OCI-LY3 (cell line): ENCODE measurements at regions not wholly inside any gene's neighbourhood (a gene's known extent, or its start where the extent isn't known, plus 50 kb on each side); places are given as distances from the start of the nearest gene placed in this dataset.

Experiments used
- H2AFZ ChIP-seq: fragments of 200-600, 300-600 bp; shearing (Covaris generic); 2 replicates; pipeline ENCODE4 v1.6.0; 2014; ENCODE audit warnings: antibody characterized with exemption, low read depth, low read length
- H3K27ac ChIP-seq: fragments of 200-600, 300-600 bp; sonication (generic); 2 replicates; pipeline ENCODE4 v1.5.1; 2014; ENCODE audit warnings: mild to moderate bottlenecking, low read length, moderate library complexity, mixed read lengths
- H3K27me3 ChIP-seq: fragments of 200-600, 300-600 bp; sonication (generic); 2 replicates; pipeline ENCODE4 v1.6.1; 2014; ENCODE audit warnings: low read depth, low read length, mixed read lengths
- H3K36me3 ChIP-seq: fragments of 200-600, 300-600 bp; sonication (generic); replicated peaks from 2 replicates; pipeline ENCODE3; 2014; ENCODE audit warnings: low read depth, low read length, mixed read lengths
- H3K4me1 ChIP-seq: fragments of 300-600, 200-600 bp; sonication (generic); 2 replicates; pipeline ENCODE4 v1.6.1; 2014; ENCODE audit warnings: low read length, mixed read lengths
- H3K4me2 ChIP-seq: fragments of 200-600, 300-600 bp; sonication (generic); 2 replicates; pipeline ENCODE4 v1.6.1; 2014; ENCODE audit warnings: low read length, mixed read lengths
- H3K4me3 ChIP-seq: fragments of 300-600, 200-600 bp; sonication (generic); 2 replicates; pipeline ENCODE4 v1.5.1; 2014; ENCODE audit warnings: antibody characterized with exemption, mild to moderate bottlenecking, low read length, moderate library complexity
- H3K79me2 ChIP-seq: fragments of 300-600, 200-600 bp; shearing (Covaris generic); 2 replicates; pipeline ENCODE4 v1.6.1; 2014; ENCODE audit warnings: mild to moderate bottlenecking, low read length, mixed read lengths
- H3K9ac ChIP-seq: fragments of 300-600, 200-600 bp; shearing (Covaris generic); 2 replicates; pipeline ENCODE4 v1.6.0; 2014; ENCODE audit warnings: mild to moderate bottlenecking, low read length, moderate library complexity
- H3K9me3 ChIP-seq: fragments of 200-600, 300-600 bp; shearing (Covaris generic); 2 replicates; pipeline ENCODE4 v1.6.1; 2014; ENCODE audit warnings: low read length, mixed read lengths; ENCODE audit not compliant: insufficient read depth
- H4K20me1 ChIP-seq: fragments of 200-600, 300-600 bp; sonication (generic); 2 replicates; pipeline ENCODE4 v1.6.1; 2016; ENCODE audit warnings: low read length, mixed read lengths; ENCODE audit not compliant: insufficient read depth
- CTCF ChIP-seq: fragments of 200-600, 300-600 bp; sonication (generic); IDR thresholded peaks from 2 replicates; pipeline ENCODE4 v1.5.1; 2014; ENCODE audit warnings: antibody characterized with exemption, low read length, low read depth
- EZH2phosphoT487 ChIP-seq: fragments of 200-600 bp; shearing (Covaris generic); IDR thresholded peaks from 2 replicates; pipeline ENCODE4 v1.6.1; 2018; ENCODE audit warnings: antibody characterized with exemption, mixed run types, low read depth

GRCh38 chr22:44422746-44423380 lies 75.2 kb downstream of the RTL6 start:
- H2AFZ ChIP-seq, result no peak overlapping the region
- H4K20me1 ChIP-seq, result no peaks in the 10 kb centered on the region
- H3K4me1 ChIP-seq, result no peaks in the 10 kb centered on the region
- no peak overlapping the region for H3K9ac ChIP-seq
- no peak overlapping the region for H3K27ac ChIP-seq
- peaks cover 35% of the 10 kb centered on the region for H3K27me3 ChIP-seq
- no peaks in the 10 kb centered on the region for H3K79me2 ChIP-seq
- H3K9me3 ChIP-seq, result peaks cover 11% of the 10 kb centered on the region
- H3K4me2 ChIP-seq, result no peak overlapping the region
- H3K36me3 ChIP-seq, result no peaks in the 10 kb centered on the region
- no peak for TF ChIP-seq EZH2phosphoT487
- H3K4me3 ChIP-seq, result no peak overlapping the region

- TF ChIP-seq EZH2phosphoT487 (no peak), CTCF (no peak)
- no peak overlapping the region for H2AFZ ChIP-seq
- H3K36me3 ChIP-seq, result no peaks in the 10 kb centered on the region
- H3K27me3 ChIP-seq, result peaks cover 38% of the 10 kb centered on the region
- no peak overlapping the region for H3K4me3 ChIP-seq
- H3K4me1 ChIP-seq, result peaks cover 2% of the 10 kb centered on the region; the same call in 1 of the 2 replicates
- no peaks in the 10 kb centered on the region for H4K20me1 ChIP-seq
- no peak overlapping the region for H3K9ac ChIP-seq
- H3K4me2 ChIP-seq, result no peak overlapping the region
- H3K79me2 ChIP-seq, result no peaks in the 10 kb centered on the region
- peaks cover 21% of the 10 kb centered on the region for H3K9me3 ChIP-seq
- no peak overlapping the region for H3K27ac ChIP-seq
Observed at GRCh38 chr22:44419429-44419828, 78.6 kb downstream of the RTL6 start.

- H4K20me1 ChIP-seq, result no peaks in the 10 kb centered on the region
- H3K4me1 ChIP-seq, result peaks cover 2% of the 10 kb centered on the region; the same call in 1 of the 2 replicates
- no peak overlapping the region for H3K4me3 ChIP-seq
- TF ChIP-seq CTCF (no peak), EZH2phosphoT487 (no peak)
- H2AFZ ChIP-seq, result no peak overlapping the region
- H3K27ac ChIP-seq, result no peak overlapping the region
- peaks cover 11% of the 10 kb centered on the region for H3K9me3 ChIP-seq
- H3K36me3 ChIP-seq, result no peaks in the 10 kb centered on the region
- H3K27me3 ChIP-seq, result peaks cover 18% of the 10 kb centered on the region
- no peak overlapping the region for H3K9ac ChIP-seq
- no peaks in the 10 kb centered on the region for H3K79me2 ChIP-seq
- H3K4me2 ChIP-seq, result no peak overlapping the region
Observed at GRCh38 chr22:44413211-44413610, 84.8 kb downstream of the RTL6 start.

GRCh38 chr22:44412136-44412731 lies 85.8 kb downstream of the RTL6 start:
- Histone ChIP-seq H3K79me2 (no peaks in the 10 kb centered on the region), H3K4me1 (peaks cover 2% of the 10 kb centered on the region; the same call in 1 of the 2 replicates), H3K27me3 (peaks cover 19% of the 10 kb centered on the region), H3K9me3 (peaks cover 11% of the 10 kb centered on the region), H4K20me1 (no peaks in the 10 kb centered on the region), H3K9ac (no peak overlapping the region), H3K36me3 (no peaks in the 10 kb centered on the region), H2AFZ (no peak overlapping the region), H3K4me2 (no peak overlapping the region), H3K4me3 (no peak overlapping the region), H3K27ac (no peak overlapping the region)
- TF ChIP-seq CTCF, result no peak
- no peak for TF ChIP-seq EZH2phosphoT487
